ENCODE measurements at regions not wholly inside any gene's neighbourhood (a gene's known extent, or its start where the extent isn't known, plus 50 kb on each side); places are given as distances from the start of the nearest gene placed in this dataset.

- H3K9me3 ChIP-seq (replicated peaks; ENCODE audit: low read length) = no peaks in the 10 kb centered on the region
- peak overlapping the region; percentile 56 for H3K4me3 ChIP-seq (ENCODE audit: low read length)
- no peaks in the 10 kb centered on the region for H3K27me3 ChIP-seq (ENCODE audit: control insufficient read depth, insufficient read depth, low read length)
- peak overlapping the region; percentile 37 for H3K9ac ChIP-seq (ENCODE audit: low read depth, low read length)
- H3K4me2 ChIP-seq (ENCODE audit: low read length) = peak overlapping the region; percentile 80
- no peaks in the 10 kb centered on the region for H3K36me3 ChIP-seq (ENCODE audit: insufficient read depth, low read length)
- H3K4me1 ChIP-seq (ENCODE audit: control insufficient read depth, insufficient read depth, low read length) = peaks cover 52% of the 10 kb centered on the region
Measured at GRCh38 chr12:124684496-124684895, 117.1 kb upstream of the NCOR2 start.

GRCh38 chr12:124683152-124684124 lies 116.0 kb upstream of the NCOR2 start:
- H3K4me2 ChIP-seq (ENCODE audit: low read length) = no peak overlapping the region
- no peaks in the 10 kb centered on the region for H3K36me3 ChIP-seq (ENCODE audit: insufficient read depth, low read length)
- H3K9me3 ChIP-seq (replicated peaks; ENCODE audit: low read length) = no peaks in the 10 kb centered on the region
- peaks cover 62% of the 10 kb centered on the region for H3K4me1 ChIP-seq (ENCODE audit: control insufficient read depth, insufficient read depth, low read length)
- H3K27me3 ChIP-seq (ENCODE audit: control insufficient read depth, insufficient read depth, low read length) = no peaks in the 10 kb centered on the region
- H3K4me3 ChIP-seq (ENCODE audit: low read length) = no peak overlapping the region
- no peak overlapping the region for H3K9ac ChIP-seq (ENCODE audit: low read depth, low read length)

- H3K27me3 ChIP-seq (ENCODE audit: control insufficient read depth, insufficient read depth, low read length) = no peaks in the 10 kb centered on the region
- no peak overlapping the region for H3K9ac ChIP-seq (ENCODE audit: low read depth, low read length)
- peaks cover 64% of the 10 kb centered on the region for H3K4me1 ChIP-seq (ENCODE audit: control insufficient read depth, insufficient read depth, low read length)
- peak overlapping the region; percentile 73 for H3K4me2 ChIP-seq (ENCODE audit: low read length)
- H3K4me3 ChIP-seq (ENCODE audit: low read length) = no peak overlapping the region
- no peaks in the 10 kb centered on the region for H3K9me3 ChIP-seq (replicated peaks; ENCODE audit: low read length)
- no peaks in the 10 kb centered on the region for H3K36me3 ChIP-seq (ENCODE audit: insufficient read depth, low read length)
Measured at GRCh38 chr12:124682425-124683151, 115.2 kb upstream of the NCOR2 start.

GRCh38 chr12:124681779-124682391 lies 114.5 kb upstream of the NCOR2 start:
- H3K9me3 ChIP-seq (replicated peaks; ENCODE audit: low read length) = no peaks in the 10 kb centered on the region
- H3K9ac ChIP-seq (ENCODE audit: low read depth, low read length) = peak overlapping the region; percentile 34
- H3K4me2 ChIP-seq (ENCODE audit: low read length) = peak overlapping the region; percentile 73
- H3K36me3 ChIP-seq (ENCODE audit: insufficient read depth, low read length) = no peaks in the 10 kb centered on the region
- no peaks in the 10 kb centered on the region for H3K27me3 ChIP-seq (ENCODE audit: control insufficient read depth, insufficient read depth, low read length)
- peaks cover 64% of the 10 kb centered on the region for H3K4me1 ChIP-seq (ENCODE audit: control insufficient read depth, insufficient read depth, low read length)
- H3K4me3 ChIP-seq (ENCODE audit: low read length) = peak overlapping the region; percentile 29

- H3K9ac ChIP-seq (ENCODE audit: low read depth, low read length) = peak overlapping the region; percentile 34
- no peaks in the 10 kb centered on the region for H3K36me3 ChIP-seq (ENCODE audit: insufficient read depth, low read length)
- H3K4me2 ChIP-seq (ENCODE audit: low read length) = peak overlapping the region; percentile 73
- H3K4me1 ChIP-seq (ENCODE audit: control insufficient read depth, insufficient read depth, low read length) = peaks cover 67% of the 10 kb centered on the region
- H3K9me3 ChIP-seq (replicated peaks; ENCODE audit: low read length) = no peaks in the 10 kb centered on the region
- H3K4me3 ChIP-seq (ENCODE audit: low read length) = peak overlapping the region; percentile 29
- no peaks in the 10 kb centered on the region for H3K27me3 ChIP-seq (ENCODE audit: control insufficient read depth, insufficient read depth, low read length)
Measured at GRCh38 chr12:124680863-124681778, 113.7 kb upstream of the NCOR2 start.

- Histone ChIP-seq H3K4me3 (ENCODE audit: low read length) (no peak overlapping the region), H3K9me3 (replicated peaks; ENCODE audit: low read length) (no peaks in the 10 kb centered on the region), H3K4me1 (ENCODE audit: control insufficient read depth, insufficient read depth, low read length) (peaks cover 62% of the 10 kb centered on the region), H3K9ac (ENCODE audit: low read depth, low read length) (no peak overlapping the region), H3K36me3 (ENCODE audit: insufficient read depth, low read length) (no peaks in the 10 kb centered on the region), H3K27me3 (ENCODE audit: control insufficient read depth, insufficient read depth, low read length) (no peaks in the 10 kb centered on the region), H3K4me2 (ENCODE audit: low read length) (no peak overlapping the region)
Measured at GRCh38 chr12:124679533-124680371, 112.3 kb upstream of the NCOR2 start.

- Histone ChIP-seq H3K4me3 (ENCODE audit: low read length) (no peak overlapping the region), H3K9me3 (replicated peaks; ENCODE audit: low read length) (no peaks in the 10 kb centered on the region), H3K27me3 (ENCODE audit: control insufficient read depth, insufficient read depth, low read length) (no peaks in the 10 kb centered on the region), H3K4me2 (ENCODE audit: low read length) (no peak overlapping the region), H3K4me1 (ENCODE audit: control insufficient read depth, insufficient read depth, low read length) (peaks cover 62% of the 10 kb centered on the region), H3K9ac (ENCODE audit: low read depth, low read length) (no peak overlapping the region), H3K36me3 (ENCODE audit: insufficient read depth, low read length) (no peaks in the 10 kb centered on the region)
Measured at GRCh38 chr12:124679047-124679446, 111.6 kb upstream of the NCOR2 start.

- no peak overlapping the region for H3K4me2 ChIP-seq (ENCODE audit: low read length)
- no peaks in the 10 kb centered on the region for H3K9me3 ChIP-seq (replicated peaks; ENCODE audit: low read length)
- no peak overlapping the region for H3K4me3 ChIP-seq (ENCODE audit: low read length)
- H3K27me3 ChIP-seq (ENCODE audit: control insufficient read depth, insufficient read depth, low read length) = no peaks in the 10 kb centered on the region
- peaks cover 62% of the 10 kb centered on the region for H3K4me1 ChIP-seq (ENCODE audit: control insufficient read depth, insufficient read depth, low read length)
- no peak overlapping the region for H3K9ac ChIP-seq (ENCODE audit: low read depth, low read length)
- no peaks in the 10 kb centered on the region for H3K36me3 ChIP-seq (ENCODE audit: insufficient read depth, low read length)
Measured at GRCh38 chr12:124678421-124678893, 111.0 kb upstream of the NCOR2 start.

- Histone ChIP-seq H3K27me3 (ENCODE audit: control insufficient read depth, insufficient read depth, low read length) (no peaks in the 10 kb centered on the region), H3K9me3 (replicated peaks; ENCODE audit: low read length) (no peaks in the 10 kb centered on the region), H3K4me1 (ENCODE audit: control insufficient read depth, insufficient read depth, low read length) (peaks cover 58% of the 10 kb centered on the region)
Measured at GRCh38 chr12:124677552-124678356, 110.3 kb upstream of the NCOR2 start.

More at GRCh38 chr12:124677552-124678356, 110.3 kb upstream of the NCOR2 start:
- Histone ChIP-seq H3K4me2 (ENCODE audit: low read length) (no peak overlapping the region), H3K9ac (ENCODE audit: low read depth, low read length) (no peak overlapping the region), H3K36me3 (ENCODE audit: insufficient read depth, low read length) (no peaks in the 10 kb centered on the region), H3K4me3 (ENCODE audit: low read length) (no peak overlapping the region)

All from skeletal muscle satellite cell (primary cell).